ENCODE measurements at regions not wholly inside any gene's neighbourhood (a gene's known extent, or its start where the extent isn't known, plus 50 kb on each side); places are given as distances from the start of the nearest gene placed in this dataset.

DNA sequence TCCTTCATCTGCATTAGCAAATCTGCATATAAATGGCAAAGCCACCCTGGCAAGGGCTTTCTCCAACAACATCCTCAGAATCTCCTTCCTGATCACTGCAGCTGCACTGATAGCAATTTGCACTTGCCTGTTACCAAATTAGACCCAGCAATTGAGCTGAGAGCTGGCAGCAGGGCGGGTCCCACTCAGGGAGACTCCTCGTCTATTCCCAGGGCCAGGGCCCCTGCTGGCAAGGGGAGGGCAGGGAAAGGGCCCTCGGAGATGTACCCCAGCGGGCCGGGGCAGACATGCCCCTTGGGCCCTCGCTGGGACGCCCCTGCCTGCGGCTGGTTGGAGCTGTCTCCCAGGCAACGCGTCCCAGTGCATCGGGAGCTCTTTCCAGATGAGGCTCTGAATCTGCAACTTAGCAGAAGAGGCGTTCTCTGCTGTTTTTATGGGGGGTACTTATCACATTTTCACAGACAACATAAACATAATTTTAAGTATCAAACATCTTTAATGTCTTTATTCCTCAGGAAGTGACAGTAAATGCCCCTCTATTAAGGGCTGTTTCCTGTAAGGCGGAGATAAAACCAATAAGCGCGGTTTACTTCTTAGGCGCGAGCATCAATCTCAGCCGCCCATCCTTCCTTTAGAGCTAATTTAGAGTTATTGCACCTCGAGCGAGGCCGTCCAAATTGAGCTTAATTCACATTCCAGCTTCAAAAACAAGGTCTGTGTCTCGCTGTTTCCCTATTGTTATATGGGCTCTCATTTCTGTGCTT lies 249.0 kb upstream of the PPP2R2D start:
- H3K4me1 ChIP-seq = no peaks in the 10 kb centered on the region
- no peak overlapping the region for H3K4me3 ChIP-seq
- DNase-seq (ENCODE audit: low spot score in 2 of 2) = no peak
- no peaks in the 10 kb centered on the region for H3K36me3 ChIP-seq
- no peaks in the 10 kb centered on the region for H3K9me3 ChIP-seq
- H3K27ac ChIP-seq = no peak overlapping the region
- TF ChIP-seq CTCF (IDR thresholded peaks at IDR 0.05) = no peak
- no peak for TF ChIP-seq POLR2A (IDR thresholded peaks at IDR 0.05)
- no peak for TF ChIP-seq POLR2AphosphoS5 (IDR thresholded peaks at IDR 0.05)
- peaks cover 0 to 30% of the 10 kb centered on the region in 2 donors for H3K27me3 ChIP-seq
- intact Hi-C loops (cut with DNase I; ENCODE audit: low total_unique reads) = loop anchor here (5.0 kb wide), 1 partner anchor 60 kb away; no protein-coding TSS in a partner anchor

- Histone ChIP-seq H3K4me3 (no peak overlapping the region), H3K4me1 (no peaks in the 10 kb centered on the region), H3K27ac (no peak overlapping the region), H3K36me3 (no peaks in the 10 kb centered on the region), H3K27me3 (peaks cover 0 to 30% of the 10 kb centered on the region in 2 donors), H3K9me3 (no peaks in the 10 kb centered on the region)
- no peak for DNase-seq (ENCODE audit: low spot score in 2 of 2)
- intact Hi-C loops (cut with DNase I; ENCODE audit: low total_unique reads) = loop anchor here (5.0 kb wide), 1 partner anchor 60 kb away; no protein-coding TSS in a partner anchor
- TF ChIP-seq POLR2AphosphoS5 (IDR thresholded peaks at IDR 0.05) = no peak
- TF ChIP-seq CTCF (IDR thresholded peaks at IDR 0.05) = no peak
- no peak for TF ChIP-seq POLR2A (IDR thresholded peaks at IDR 0.05)
Measured at GRCh38 chr10:131652438-131653139, 248.2 kb upstream of the PPP2R2D start.

- H3K4me1 ChIP-seq = no peaks in the 10 kb centered on the region
- DNase-seq (ENCODE audit: low spot score in 2 of 2) = no peak
- H3K36me3 ChIP-seq = no peaks in the 10 kb centered on the region
- no peaks in the 10 kb centered on the region for H3K9me3 ChIP-seq
- H3K27me3 ChIP-seq = peaks cover 0 to 30% of the 10 kb centered on the region in 2 donors
- intact Hi-C loops (cut with DNase I; ENCODE audit: low total_unique reads) = loop anchor here (5.0 kb wide), 1 partner anchor 61 kb away; no protein-coding TSS in a partner anchor
- H3K27ac ChIP-seq = no peak overlapping the region
- no peak overlapping the region for H3K4me3 ChIP-seq
- no peak for TF ChIP-seq CTCF (IDR thresholded peaks at IDR 0.05)
Measured at GRCh38 chr10:131653140-131653539, 247.7 kb upstream of the PPP2R2D start.

- intact Hi-C loops (cut with DNase I; ENCODE audit: low total_unique reads) = loop anchor here (5.0 kb wide), 1 partner anchor 62 kb away; no protein-coding TSS in a partner anchor
- H3K27ac ChIP-seq = peak overlapping the region in 1 of 2 donors; percentile 52
- no peak for DNase-seq (ENCODE audit: low spot score in 2 of 2)
- H3K36me3 ChIP-seq = no peaks in the 10 kb centered on the region
- no peaks in the 10 kb centered on the region for H3K9me3 ChIP-seq
- H3K4me3 ChIP-seq = no peak overlapping the region
- peaks cover 0 to 30% of the 10 kb centered on the region in 2 donors for H3K27me3 ChIP-seq
- H3K4me1 ChIP-seq = no peaks in the 10 kb centered on the region
- TF ChIP-seq CTCF (IDR thresholded peaks at IDR 0.05) (no peak), POLR2A (IDR thresholded peaks at IDR 0.05) (no peak), POLR2AphosphoS5 (IDR thresholded peaks at IDR 0.05) (no peak)
Measured at GRCh38 chr10:131653554-131654470, 247.0 kb upstream of the PPP2R2D start.
